ENCODE measurements at regions not wholly inside any gene's neighbourhood (a gene's known extent, or its start where the extent isn't known, plus 50 kb on each side); places are given as distances from the start of the nearest gene placed in this dataset.
A peak's percentile ranks its signal among the peaks of the same experiment; 100 is the strongest.

GRCh38 chr4:159977907-159978617 is 875.2 kb downstream of the RAPGEF2 start:
- no peak for DNase-seq (ENCODE audit: low read depth)
- no peak overlapping the region for H3K4me3 ChIP-seq (ENCODE audit: low read depth, low read length)
- in situ Hi-C loops (cut with HindIII; ENCODE audit: low sequenced_read_pairs) = no loop called here
- TF ChIP-seq CTCF (IDR thresholded peaks at IDR 0.05; ENCODE audit: low read depth, low read length, missing control alignments) = no peak

GRCh38 chr4:159979351-159979750 is 876.5 kb downstream of the RAPGEF2 start:
- in situ Hi-C loops (cut with HindIII; ENCODE audit: low sequenced_read_pairs) = no loop called here
- no peak for TF ChIP-seq CTCF (IDR thresholded peaks at IDR 0.05; ENCODE audit: low read depth, low read length, missing control alignments)
- no peak overlapping the region for H3K4me3 ChIP-seq (ENCODE audit: low read depth, low read length)
- no peak for DNase-seq (ENCODE audit: low read depth)

- no peak for DNase-seq (ENCODE audit: low read depth)
- no peak overlapping the region for H3K4me3 ChIP-seq (ENCODE audit: low read depth, low read length)
- in situ Hi-C loops (cut with HindIII; ENCODE audit: low sequenced_read_pairs) = no loop called here
These were observed 877.1 kb downstream of the RAPGEF2 start for GRCh38 chr4:159979953-159980352.

GRCh38 chr4:159980826-159981468 is 878.1 kb downstream of the RAPGEF2 start:
- DNase-seq (ENCODE audit: low read depth) = no peak
- in situ Hi-C loops (cut with HindIII; ENCODE audit: low sequenced_read_pairs) = no loop called here
- H3K4me3 ChIP-seq (ENCODE audit: low read depth, low read length) = no peak overlapping the region
- TF ChIP-seq CTCF (IDR thresholded peaks at IDR 0.05; ENCODE audit: low read depth, low read length, missing control alignments) = no peak

More at GRCh38 chr4:159979953-159980352, 877.1 kb downstream of the RAPGEF2 start:
- TF ChIP-seq CTCF (IDR thresholded peaks at IDR 0.05; ENCODE audit: low read depth, low read length, missing control alignments) = no peak

GRCh38 chr4:159981469-159981856 is 878.6 kb downstream of the RAPGEF2 start:
- in situ Hi-C loops (cut with HindIII; ENCODE audit: low sequenced_read_pairs) = no loop called here
- TF ChIP-seq CTCF (IDR thresholded peaks at IDR 0.05; ENCODE audit: low read depth, low read length, missing control alignments) = no peak
- no peak overlapping the region for H3K4me3 ChIP-seq (ENCODE audit: low read depth, low read length)
- no peak for DNase-seq (ENCODE audit: low read depth)

- no peak overlapping the region for H3K4me3 ChIP-seq (ENCODE audit: low read depth, low read length)
- peak; percentile 6 for DNase-seq (ENCODE audit: low read depth)
- no peak for TF ChIP-seq CTCF (IDR thresholded peaks at IDR 0.05; ENCODE audit: low read depth, low read length, missing control alignments)
- in situ Hi-C loops (cut with HindIII; ENCODE audit: low sequenced_read_pairs) = no loop called here
These were observed 880.2 kb downstream of the RAPGEF2 start for GRCh38 chr4:159983082-159983481.

All from astrocyte of the cerebellum (primary cell).